Body of pancreas (tissue), 4 donors: ENCODE measurements at regions not wholly inside any gene's neighbourhood (a gene's known extent, or its start where the extent isn't known, plus 50 kb on each side); places are given as distances from the start of the nearest gene placed in this dataset.

Experiments used
- CTCF ChIP-seq, 7 experiments: fragments of 450-650 bp in 4 of 7; fragments of 200-600 bp in 3 of 7; sonication (generic) in 3 of 7; IDR thresholded peaks; one replicate each; pipeline ENCODE4 v1.5.1; 2016 to 2019; ENCODE audit warnings: antibody characterized with exemption in 7 of 7
- POLR2A ChIP-seq, 3 donors: fragments of 450-650 bp; IDR thresholded peaks; one replicate each; pipeline ENCODE4 v1.6.1; 2016; ENCODE audit warnings: antibody characterized with exemption in 3 of 3, mild to moderate bottlenecking in 2 of 3

- peak; percentile 14 to 43 (median 30) for TF ChIP-seq CTCF (IDR thresholded peaks at IDR 0.05)
- TF ChIP-seq POLR2A (IDR thresholded peaks at IDR 0.05) = no peak
Observed at GRCh38 chr12:88393017-88393767, 187.1 kb downstream of the KITLG start.
